ENCODE measurements at regions not wholly inside any gene's neighbourhood (a gene's known extent, or its start where the extent isn't known, plus 50 kb on each side); places are given as distances from the start of the nearest gene placed in this dataset.
A peak's percentile ranks its signal among the peaks of the same experiment; 100 is the strongest.
"Not testable (repeated sequence)": the region's sequence is repeated elsewhere in the genome, so short reads cannot be mapped to it uniquely, and the experiment has no call there.

- TF ChIP-seq CTCF (IDR thresholded peaks at IDR 0.05; ENCODE audit: insufficient read depth, low read length, poor library complexity, severe bottlenecking), result no peak
- Histone ChIP-seq H3K4me3 (ENCODE audit: low read depth, low read length) (no peak overlapping the region), H3K27me3 (ENCODE audit: control insufficient read depth, insufficient read depth, low read length) (no peaks in the 10 kb centered on the region), H3K36me3 (ENCODE audit: control insufficient read depth, insufficient read depth, low read length) (no peaks in the 10 kb centered on the region)
- DNase-seq (ENCODE audit: low read depth), result no peak
Measured at GRCh38 chr3:153785901-153786300, 335.3 kb upstream of the ARHGEF26 start.

GRCh38 chr3:153789380-153789779 lies 331.8 kb upstream of the ARHGEF26 start:
- no peak overlapping the region for H3K4me3 ChIP-seq (ENCODE audit: low read depth, low read length)
- TF ChIP-seq CTCF (IDR thresholded peaks at IDR 0.05; ENCODE audit: insufficient read depth, low read length, poor library complexity, severe bottlenecking), result no peak
- no peak for DNase-seq (ENCODE audit: low read depth)

GRCh38 chr3:153797056-153797455 lies 324.1 kb upstream of the ARHGEF26 start:
- not testable (repeated sequence) for H3K27me3 ChIP-seq (ENCODE audit: control insufficient read depth, insufficient read depth, low read length); H3K4me3 ChIP-seq (ENCODE audit: low read depth, low read length); DNase-seq (ENCODE audit: low read depth); H3K36me3 ChIP-seq (ENCODE audit: control insufficient read depth, insufficient read depth, low read length)

More at GRCh38 chr3:153789380-153789779, 331.8 kb upstream of the ARHGEF26 start:
- H3K36me3 ChIP-seq (ENCODE audit: control insufficient read depth, insufficient read depth, low read length), result no peaks in the 10 kb centered on the region
- no peaks in the 10 kb centered on the region for H3K27me3 ChIP-seq (ENCODE audit: control insufficient read depth, insufficient read depth, low read length)

DNA sequence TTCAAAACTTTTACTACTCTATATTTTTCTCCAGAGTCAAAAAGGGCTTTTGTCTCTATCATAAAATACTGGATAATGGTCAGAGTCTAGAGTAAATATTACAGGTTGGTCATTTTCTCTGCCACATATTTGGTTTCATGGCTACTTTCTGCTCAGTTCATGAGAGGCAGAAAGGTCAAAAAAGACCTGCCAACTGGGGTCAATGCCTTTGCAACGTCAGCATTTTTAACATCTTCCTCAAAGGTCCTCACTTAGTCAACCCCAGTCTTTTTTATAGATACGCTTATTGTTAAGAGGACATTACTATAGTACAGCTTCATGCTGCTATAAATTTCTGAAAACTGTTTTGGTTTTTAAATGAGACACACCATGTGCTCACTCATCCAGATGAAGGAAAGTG lies 312.1 kb upstream of the ARHGEF26 start:
- H3K4me3 ChIP-seq (ENCODE audit: low read depth, low read length), result no peak overlapping the region
- no peak for TF ChIP-seq CTCF (IDR thresholded peaks at IDR 0.05; ENCODE audit: insufficient read depth, low read length, poor library complexity, severe bottlenecking)
- no peak for DNase-seq (ENCODE audit: low read depth)
- no peaks in the 10 kb centered on the region for H3K27me3 ChIP-seq (ENCODE audit: control insufficient read depth, insufficient read depth, low read length)
- no peaks in the 10 kb centered on the region for H3K36me3 ChIP-seq (ENCODE audit: control insufficient read depth, insufficient read depth, low read length)

DNA sequence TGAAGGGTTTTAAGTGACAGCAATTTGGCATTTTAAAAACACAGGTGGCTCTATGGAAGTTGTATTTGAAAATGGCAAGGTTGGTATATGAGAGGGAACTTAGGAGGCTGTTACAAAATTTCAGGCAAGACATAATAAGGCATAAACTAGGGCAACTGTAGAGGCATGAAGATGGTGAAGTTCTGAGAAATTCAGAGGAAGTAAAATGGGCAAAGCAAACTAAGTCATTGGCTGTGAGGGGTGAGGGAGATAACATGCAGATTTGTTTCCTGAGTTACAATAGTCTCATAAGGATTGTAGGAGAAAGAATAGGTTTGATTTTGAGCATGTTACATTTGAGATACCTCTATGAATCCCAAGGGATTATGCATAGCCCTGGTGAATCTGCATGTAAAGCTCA lies 302.9 kb upstream of the ARHGEF26 start:
- TF ChIP-seq CTCF (IDR thresholded peaks at IDR 0.05; ENCODE audit: insufficient read depth, low read length, poor library complexity, severe bottlenecking), result no peak
- Histone ChIP-seq H3K36me3 (ENCODE audit: control insufficient read depth, insufficient read depth, low read length) (no peaks in the 10 kb centered on the region), H3K4me3 (ENCODE audit: low read depth, low read length) (no peak overlapping the region), H3K27me3 (ENCODE audit: control insufficient read depth, insufficient read depth, low read length) (no peaks in the 10 kb centered on the region)
- DNase-seq (ENCODE audit: low read depth), result no peak

GRCh38 chr3:153820035-153820434 lies 301.2 kb upstream of the ARHGEF26 start:
- no peak for TF ChIP-seq CTCF (IDR thresholded peaks at IDR 0.05; ENCODE audit: insufficient read depth, low read length, poor library complexity, severe bottlenecking)
- Histone ChIP-seq H3K36me3 (ENCODE audit: control insufficient read depth, insufficient read depth, low read length) (no peaks in the 10 kb centered on the region), H3K27me3 (ENCODE audit: control insufficient read depth, insufficient read depth, low read length) (no peaks in the 10 kb centered on the region), H3K4me3 (ENCODE audit: low read depth, low read length) (no peak overlapping the region)
- no peak for DNase-seq (ENCODE audit: low read depth)

- not testable (repeated sequence) for H3K27me3 ChIP-seq (ENCODE audit: control insufficient read depth, insufficient read depth, low read length); H3K36me3 ChIP-seq (ENCODE audit: control insufficient read depth, insufficient read depth, low read length); H3K4me3 ChIP-seq (ENCODE audit: low read depth, low read length)
- DNase-seq (ENCODE audit: low read depth), result peak; percentile 9
Measured at GRCh38 chr3:153828346-153828745, 292.8 kb upstream of the ARHGEF26 start.

Data from kidney epithelial cell (primary cell).